DMS79 treated with DMSO at 0.1 percent for 48 hours (cell line): ENCODE measurements at regions not wholly inside any gene's neighbourhood (a gene's known extent, or its start where the extent isn't known, plus 50 kb on each side); places are given as distances from the start of the nearest gene placed in this dataset.
"Not testable (repeated sequence)": the region's sequence is repeated elsewhere in the genome, so short reads cannot be mapped to it uniquely, and the experiment has no call there.

Experiments
- DNase-seq: peaks from one replicate; lab custom pipeline; 2025; lab: John Stamatoyannopoulos, UW

DNA sequence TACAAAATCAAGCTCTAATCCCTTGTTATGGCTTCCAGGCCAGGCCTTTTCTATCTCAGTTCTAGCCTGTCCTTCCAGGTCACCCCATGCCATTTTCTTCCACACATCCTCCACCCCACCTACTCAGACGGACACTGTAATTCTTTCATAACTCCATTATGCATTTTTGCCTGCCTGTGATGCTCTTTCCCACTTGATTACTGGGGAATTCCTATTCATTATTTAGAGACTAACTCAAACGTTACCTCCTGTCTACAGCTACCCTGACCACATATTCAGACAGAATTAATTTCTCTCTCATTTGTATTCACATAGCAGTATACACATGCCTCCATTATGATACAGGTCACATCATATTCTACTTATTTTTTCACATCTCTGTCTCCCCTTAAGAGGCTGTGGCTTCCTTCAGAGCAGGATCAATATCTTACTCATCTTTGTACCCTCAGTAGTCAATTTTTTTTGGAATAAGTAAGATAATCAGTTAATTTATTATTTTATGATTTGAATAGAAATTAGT lies 156.5 kb upstream of the ZC3H12C start:
- DNase-seq: no peak

DNA sequence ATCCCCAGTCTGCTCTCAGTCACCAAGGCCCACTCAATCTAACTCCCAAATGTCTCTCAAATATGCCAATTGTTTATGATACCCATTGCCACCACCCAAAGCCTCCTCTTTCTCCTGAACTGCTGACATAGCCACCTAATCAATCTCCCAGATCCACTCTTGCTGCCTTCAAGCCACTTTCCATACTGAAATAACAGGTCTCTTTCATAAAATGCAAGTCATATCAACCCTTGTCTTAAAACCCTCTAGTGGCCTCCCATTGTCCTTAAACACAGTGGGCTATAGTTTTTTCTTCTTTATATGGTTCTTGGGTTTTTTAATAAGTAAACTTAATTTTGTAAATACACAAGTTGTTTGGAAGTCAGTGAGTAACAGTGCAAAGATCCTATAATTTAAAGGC lies 155.2 kb upstream of the ZC3H12C start:
- DNase-seq: no peak

DNA sequence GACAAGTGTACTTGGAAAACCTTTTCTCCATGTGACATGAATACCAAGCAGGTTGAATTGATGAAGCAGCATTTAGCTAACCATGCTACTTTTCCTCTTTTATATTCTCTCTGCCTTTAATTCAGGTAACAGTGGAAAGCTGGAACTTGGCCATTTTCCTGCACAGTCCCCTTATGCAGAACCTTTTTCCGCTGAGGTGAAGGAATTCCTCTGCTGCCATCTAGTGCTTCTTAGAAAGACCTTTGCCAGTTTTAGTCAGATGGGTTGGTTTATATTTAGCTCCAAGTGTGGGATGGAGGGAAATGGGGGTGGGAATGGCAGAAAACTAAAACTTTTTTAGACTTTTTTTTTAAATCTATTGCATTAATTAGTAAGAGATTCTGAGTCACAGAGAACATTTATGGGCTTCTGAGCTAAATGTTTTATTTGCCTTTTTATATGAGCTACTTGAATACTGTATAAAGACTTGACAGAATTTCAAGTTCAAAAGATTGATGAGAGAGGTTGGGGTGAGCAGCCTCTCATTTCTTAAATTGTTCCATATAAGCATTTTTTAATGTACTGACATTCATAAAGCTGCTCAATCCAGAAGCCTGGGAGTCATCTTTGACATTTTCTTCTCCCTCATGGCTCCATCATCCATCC lies 153.9 kb upstream of the ZC3H12C start:
- DNase-seq: peak; percentile 97

DNA sequence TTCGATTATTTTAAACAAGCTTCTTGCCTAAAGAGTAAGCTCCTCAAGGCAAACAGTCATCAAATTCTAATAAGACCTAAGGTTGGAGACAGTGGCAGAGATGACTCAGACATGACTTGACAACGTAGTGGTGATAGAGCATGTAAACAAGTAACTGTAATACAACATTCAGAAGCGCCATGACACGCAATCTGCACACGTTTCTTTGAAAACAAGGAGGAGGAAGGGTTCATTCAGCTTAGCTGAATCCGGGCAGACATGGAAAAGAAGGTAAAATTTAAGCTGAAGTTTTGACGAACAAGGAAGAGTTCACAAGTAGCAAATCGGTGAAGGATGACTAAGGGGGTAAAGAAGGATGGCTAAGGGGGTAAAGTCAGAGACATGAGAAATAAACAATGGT lies 152.4 kb upstream of the ZC3H12C start:
- no peak for DNase-seq

DNA sequence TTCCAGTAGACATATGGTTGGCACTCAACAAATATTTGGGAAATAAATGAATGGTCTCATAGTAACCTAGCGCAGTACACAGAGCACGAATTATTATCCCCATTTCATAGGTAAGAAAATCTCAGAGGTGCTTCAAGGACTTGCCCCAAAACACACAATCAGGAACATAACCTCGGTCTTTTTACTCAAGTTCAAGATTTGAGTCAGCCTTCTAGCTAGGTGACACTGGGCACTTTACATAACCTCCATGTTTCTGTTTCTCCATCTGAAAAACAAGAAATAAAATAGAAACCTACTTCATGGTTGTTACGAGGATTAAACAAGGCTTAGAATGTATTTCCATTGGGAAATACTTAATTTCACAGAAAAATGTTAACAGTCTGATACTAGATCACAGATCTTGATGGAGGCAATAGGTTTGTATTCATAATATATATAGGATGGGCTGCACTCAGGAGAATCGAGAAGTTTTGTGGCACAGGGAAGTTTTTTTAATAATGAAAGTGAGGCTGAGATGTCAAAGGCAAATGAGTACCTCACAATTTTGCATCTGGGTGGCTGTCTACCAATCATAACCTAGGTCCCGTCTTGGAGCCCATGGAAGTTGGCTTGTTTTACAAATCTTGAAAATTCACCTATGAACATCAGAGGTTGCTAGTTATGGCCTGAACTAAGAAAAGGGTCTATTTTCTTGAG lies 147.4 kb upstream of the ZC3H12C start:
- no peak for DNase-seq

DNA sequence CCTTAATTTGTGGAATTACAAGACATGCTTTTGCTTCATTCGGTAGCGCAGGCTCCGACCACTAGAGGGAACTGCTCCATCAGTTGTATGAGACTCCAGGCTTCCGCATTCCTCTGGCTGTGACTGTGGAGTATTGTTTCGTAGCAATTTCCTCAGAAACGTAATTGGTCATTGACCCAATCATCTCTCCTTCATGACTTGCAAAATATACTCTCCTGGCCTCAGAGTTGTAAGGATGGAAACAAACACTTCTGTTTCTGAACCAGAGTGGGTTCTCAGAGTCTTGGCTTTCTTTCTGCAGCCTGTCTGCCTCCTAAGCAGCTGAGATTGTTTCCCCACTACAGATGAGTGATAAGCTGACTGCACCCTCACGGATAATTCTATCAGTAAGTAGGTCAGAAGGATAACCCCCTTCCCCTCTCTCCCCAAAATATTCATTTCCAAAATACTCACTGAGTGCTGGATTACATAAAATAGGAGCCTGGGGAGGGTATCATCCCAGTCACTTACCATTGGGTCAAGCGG lies 146.8 kb upstream of the ZC3H12C start:
- peak; percentile 91 for DNase-seq

DNA sequence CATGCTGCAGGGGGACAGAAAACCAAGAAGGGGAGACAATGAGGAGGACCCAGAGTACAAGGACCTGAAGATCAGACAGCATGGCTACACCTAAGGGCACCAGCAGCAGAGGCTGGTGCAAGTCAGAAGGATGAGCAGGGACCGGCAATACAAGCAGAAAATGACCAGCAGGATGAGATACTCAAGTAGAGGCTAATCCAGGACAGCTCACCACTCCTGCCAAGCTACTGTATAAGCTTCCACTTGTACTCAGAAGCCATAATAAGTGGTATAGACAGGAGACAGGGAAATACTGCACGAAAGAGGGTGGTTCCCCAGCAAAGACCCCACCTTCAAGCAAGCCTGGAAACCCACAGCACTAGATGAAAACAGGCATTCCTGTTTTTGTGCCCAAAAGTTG lies 138.7 kb upstream of the ZC3H12C start:
- DNase-seq: no peak

DNA sequence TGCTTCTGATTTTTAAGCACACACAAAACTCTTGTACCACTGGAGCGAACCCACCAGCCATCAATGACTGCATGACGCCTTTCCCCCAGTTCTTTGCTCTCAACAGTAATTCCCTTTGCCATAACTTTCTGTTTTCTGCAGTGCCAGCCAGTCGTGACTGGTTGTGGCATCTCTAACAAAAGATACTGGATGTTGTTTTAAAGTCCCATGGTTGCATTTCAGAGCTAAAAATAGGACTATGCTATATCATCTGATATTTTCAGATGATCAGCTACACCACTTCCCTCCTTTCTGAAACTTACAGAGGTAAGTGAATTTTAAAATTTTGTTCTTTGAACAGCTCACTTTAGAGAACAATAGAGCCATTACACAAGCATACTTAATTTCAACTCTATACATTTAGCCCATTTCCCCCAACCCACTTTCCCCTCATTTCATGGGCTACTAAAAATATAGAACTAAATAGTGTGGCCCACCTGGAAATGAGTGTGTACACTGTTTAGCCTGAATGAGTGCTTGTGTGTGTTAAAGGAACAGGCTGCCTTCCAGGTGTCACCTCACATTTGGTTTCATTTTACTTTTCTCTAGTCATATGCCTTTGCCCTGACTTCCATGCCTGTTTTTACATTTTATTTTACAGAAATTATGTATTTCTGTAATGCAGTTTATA lies 136.9 kb upstream of the ZC3H12C start:
- DNase-seq: peak; percentile 42

DNA sequence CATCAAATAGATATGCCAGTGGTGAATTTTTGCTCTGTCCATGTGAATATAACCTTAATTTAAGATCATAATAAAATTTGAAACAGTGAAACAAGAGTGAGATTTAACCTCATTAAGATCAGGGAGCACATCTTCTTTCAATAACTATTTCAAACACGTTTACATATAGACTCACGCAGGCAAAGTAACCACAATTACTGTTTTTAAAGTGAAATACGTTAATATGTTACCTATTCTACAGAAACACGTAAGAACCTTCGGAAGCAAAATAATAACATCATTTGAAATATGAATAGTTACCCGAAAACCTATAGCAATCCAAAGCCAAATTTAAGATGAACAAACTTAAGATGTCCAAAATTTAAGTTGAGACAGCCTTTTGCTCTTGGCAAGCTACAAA lies 136.2 kb upstream of the ZC3H12C start:
- DNase-seq: peak; percentile 42

DNA sequence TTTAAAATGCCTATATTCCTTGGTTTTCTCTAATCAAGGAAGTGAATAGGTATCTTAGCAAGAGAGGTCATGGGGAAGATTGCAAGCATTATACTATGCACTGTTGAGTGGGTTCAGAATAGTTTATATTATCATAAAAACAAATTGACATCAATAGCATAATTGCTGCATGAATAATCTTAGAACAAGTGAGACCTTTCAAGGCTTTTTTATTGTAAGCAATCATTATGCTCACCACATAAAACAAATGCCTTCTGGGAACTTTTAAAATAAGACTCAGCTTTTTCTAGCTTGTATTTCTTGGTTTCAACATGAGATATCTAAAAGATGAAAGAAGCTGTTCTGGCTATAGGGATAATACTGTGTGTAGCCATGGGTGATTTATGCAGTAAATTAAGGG lies 135.6 kb upstream of the ZC3H12C start:
- DNase-seq: no peak

DNA sequence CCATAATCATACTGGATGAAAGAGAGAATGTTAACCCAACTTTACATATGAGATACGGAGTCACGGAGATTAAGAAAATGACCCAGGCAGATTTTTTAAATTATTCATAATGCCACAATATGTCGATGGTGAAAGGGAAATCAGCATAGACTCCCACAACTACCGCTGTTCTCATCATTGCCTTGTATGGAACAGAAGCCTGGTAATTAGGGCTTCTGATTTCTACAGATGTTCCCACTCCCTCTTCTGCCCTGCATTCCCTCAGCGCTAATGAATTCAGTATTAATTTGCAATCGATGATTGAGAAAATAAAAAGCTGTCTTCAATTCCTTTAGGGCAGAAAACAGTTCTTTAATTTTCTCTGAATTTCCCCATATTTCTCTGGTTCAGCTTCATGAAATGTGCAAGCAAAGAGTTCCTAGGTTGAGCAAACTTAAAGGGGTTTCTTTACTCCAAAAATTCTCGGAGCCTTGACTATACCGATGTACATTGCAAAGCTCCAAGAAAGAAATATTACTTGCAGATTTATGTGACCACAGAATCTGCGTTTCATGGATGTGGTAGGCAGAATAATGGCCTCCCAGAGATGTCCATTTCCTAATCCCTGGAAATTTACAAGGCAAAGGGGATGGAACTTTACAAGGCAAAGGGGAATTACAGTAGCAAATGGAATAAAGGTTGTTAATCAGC lies 134.9 kb upstream of the ZC3H12C start:
- DNase-seq: no peak

DNA sequence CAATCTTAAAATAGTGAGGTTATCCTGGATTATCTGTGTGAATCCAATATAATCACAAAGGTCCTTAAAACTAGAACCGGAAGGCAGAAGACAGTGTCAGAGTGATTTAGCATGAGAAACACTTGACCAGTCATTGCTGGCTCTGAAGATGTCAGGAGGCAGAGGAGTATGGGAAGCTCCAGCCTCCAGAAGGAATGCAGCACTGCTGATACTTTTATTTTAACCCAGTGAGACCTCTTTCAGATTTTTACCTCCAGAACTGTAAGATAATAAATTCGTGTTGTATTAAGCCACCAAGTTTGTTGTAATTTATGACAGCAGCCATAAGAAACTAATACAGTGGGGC lies 134.4 kb upstream of the ZC3H12C start:
- no peak for DNase-seq

DNA sequence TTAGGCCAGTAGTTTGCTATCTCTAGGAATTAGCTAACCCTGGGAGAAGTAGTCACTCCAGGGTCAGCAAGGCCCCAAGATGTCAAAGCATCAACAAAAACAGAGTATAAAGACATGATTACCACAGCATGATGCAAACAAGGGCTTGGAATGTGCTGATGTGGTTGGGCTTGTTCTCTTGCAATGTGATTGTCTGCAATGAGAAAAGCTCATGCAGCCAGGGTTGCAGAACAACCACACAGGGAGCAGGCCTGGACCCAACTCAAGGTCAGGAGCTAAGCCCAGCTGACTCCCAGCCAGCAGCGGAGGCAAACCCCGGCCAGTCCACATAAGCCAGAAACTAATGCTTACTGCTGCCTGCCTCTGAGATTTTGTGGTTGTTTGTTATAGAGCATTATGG lies 132.4 kb upstream of the ZC3H12C start:
- no peak for DNase-seq

DNA sequence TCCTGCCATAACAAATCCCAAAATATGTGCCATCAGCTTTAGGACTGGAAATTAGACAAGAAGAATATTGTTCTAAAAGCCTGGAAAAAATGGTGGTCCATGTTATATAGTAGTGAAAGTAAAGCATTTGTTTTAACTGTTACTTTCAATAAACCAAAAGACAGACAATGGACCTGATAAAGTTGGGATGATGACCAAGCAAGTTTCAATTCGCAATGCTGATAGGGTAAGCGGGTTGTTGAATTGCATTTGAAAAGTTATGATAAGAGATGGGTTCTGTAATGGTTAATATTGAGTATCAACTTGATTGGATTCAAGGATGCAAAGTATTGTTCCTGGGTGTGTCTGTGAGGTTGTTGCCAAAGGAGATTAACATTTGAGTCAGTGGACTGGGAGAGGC lies 131.9 kb upstream of the ZC3H12C start:
- DNase-seq: no peak

DNA sequence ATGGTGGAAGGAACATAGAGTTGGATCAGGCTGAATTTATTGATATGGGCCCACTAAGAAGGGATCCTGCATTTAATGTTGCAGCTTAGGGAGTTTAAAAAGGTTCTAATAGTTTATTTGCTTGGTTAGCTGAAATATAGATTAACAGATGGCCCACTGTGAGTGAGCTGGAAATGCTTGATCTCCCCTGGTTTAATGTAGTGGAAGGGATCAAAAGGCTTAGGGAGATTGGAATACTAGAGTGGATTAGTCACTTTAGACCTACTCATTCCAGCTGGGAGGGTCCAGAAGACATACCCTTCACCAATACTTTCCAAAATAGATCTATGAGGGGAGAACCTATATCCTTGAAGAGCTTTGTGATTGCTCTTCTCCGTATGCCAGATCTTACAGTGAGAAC lies 130.1 kb upstream of the ZC3H12C start:
- DNase-seq: no peak

DNA sequence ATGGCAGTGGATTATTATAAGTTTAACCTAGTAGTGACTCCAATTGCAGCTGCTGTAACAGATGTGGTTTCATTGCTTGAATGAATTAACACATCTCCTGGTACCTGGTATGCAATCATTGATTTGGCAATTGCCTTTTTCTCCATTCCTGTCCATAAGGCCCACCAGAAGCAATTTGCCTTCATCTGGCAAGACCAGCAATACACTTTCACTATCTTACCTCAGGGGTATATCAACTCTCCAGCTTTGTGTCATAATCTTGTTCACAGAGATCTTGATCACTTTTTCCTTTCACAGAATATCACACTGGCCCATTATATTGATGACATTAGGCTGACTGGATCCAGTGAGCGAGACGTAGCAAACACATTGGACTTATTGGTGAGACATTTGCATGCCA lies 128.7 kb upstream of the ZC3H12C start:
- no peak for DNase-seq

DNA sequence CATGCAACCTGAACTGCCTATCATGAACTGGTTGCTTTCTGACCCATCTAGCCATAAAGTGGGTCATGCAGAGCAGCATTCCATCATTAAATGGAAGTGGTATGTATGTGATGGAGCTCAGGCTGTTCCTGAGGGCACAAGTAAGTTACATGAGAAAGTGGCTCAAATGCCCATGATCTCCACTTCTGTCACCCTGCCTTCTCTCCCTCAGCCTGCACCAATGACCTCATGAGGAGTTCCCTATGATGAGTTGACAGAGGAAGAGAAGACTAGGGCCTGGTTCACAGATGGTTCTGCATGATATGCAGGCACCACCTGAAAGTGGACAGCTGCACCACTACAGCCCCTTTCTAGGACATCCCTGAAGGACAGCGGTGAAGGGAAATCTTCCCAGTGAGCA lies 127.7 kb upstream of the ZC3H12C start:
- DNase-seq: not testable (repeated sequence)

DNA sequence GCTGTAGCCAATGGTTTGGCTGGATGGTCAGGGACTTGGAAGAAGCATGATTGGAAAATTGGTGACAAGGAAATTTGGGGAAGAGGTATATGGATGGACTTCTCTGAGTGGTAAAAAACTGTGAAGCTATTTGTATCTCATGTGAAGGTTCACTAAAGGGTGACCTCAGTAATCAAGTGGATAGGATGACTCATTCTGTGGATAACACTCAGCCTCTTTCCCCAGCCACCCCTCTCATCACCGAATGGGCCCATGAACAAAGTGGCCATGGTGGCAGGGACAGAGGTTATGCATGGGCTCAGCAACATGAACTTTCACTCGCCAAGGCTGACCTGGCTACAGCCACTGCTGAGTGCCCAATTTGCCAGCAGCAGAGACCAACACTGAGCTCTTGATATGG lies 127.3 kb upstream of the ZC3H12C start:
- not testable (repeated sequence) for DNase-seq

DNA sequence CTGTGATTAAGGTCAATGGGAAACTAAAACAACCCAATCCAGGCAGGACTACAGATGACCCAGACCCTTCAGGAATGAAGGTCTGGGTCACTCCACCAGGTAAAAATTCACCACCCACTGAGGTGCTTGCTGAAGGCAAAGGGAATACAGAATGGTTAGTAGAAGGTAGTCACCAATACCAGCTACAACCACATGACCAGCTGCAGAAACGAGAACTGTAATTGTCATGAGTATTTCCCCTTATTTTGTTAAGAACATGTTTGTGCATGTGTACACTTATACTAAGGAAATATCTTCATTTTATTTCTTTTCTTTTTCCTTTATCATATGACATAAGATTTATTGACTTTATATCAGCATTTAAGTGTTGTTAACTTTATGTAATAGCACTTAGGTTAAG lies 126.1 kb upstream of the ZC3H12C start:
- not testable (repeated sequence) for DNase-seq

DNA sequence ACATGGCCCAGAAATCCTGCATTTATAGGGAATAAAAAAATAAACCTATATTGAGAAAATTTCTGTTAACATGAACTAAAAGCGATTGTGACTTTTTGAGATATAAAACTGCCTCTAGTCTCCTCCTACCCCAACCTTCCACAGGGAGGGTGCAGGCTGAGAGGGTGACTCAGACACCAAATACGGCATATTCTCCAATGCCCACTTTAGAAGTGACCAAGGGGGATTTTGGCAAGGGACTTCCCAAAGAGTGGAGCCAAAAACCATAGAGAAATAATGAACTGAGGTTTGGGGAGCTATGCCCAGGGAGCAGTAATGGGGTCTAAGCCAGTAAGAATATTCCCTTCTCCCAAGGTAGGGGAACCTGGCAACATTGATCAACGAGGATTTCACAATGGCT lies 124.9 kb upstream of the ZC3H12C start:
- DNase-seq: no peak

DNA sequence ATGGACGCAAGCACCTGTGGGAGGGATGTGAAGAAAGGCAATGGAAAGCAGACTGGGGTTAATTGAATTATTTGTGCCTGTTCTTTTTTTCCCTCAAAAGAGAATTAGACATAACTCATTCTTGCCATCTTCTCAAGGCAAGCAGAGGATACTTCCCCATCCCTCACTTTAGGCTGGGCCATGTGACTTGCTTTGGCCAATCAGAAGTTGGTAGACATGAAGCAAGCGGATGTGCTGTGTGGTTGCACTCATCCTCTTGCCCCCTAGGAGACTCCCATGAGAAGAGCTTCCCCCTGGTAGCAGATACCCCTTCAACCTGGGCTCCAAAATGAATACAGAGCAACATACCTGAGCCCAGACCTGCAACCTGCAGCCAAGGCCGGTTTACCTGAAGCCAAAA lies 124.4 kb upstream of the ZC3H12C start:
- DNase-seq: no peak

DNA sequence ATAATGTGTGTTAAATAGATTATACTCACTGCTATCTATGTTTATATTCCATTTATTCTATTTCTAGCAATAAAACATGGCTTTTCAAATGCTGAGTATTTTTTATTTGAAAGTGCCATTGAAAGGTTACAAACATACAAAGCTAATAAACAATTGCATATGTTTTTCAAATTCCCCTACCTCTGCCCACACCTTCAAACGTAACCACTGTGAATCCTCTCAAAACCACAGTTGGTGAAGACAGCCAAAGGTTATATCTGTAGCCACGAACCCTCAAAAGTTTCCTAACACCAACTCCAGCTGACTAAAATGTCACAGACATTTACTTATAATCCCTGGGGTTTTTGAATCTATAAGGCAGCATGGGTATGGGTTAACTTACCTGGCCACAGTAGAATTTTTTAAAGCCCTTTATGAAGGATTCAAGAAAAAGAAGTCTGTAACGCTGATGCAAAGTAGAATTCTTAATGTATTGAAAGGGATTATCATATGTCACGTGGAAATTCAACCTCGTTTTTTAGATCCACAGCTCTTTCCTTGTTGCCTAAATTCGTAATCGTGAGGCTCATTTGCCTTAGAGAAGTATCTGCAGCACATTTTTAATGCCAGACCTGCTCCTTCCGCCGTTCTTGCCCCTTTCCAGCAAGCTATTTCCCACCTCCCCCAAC lies 122.5 kb upstream of the ZC3H12C start:
- peak; percentile 67 for DNase-seq
